ENCODE measurements at regions not wholly inside any gene's neighbourhood (a gene's known extent, or its start where the extent isn't known, plus 50 kb on each side); places are given as distances from the start of the nearest gene placed in this dataset.

- no peak overlapping the region for H3K27ac ChIP-seq (ENCODE audit: low read length in 2 of 2)
- no peaks in the 10 kb centered on the region for H3K9me3 ChIP-seq (ENCODE audit: control extremely low read depth in 1 of 3, control insufficient read depth in 2 of 3, insufficient read depth in 1 of 3, low read length in 2 of 3)
- no peak overlapping the region for H2AFZ ChIP-seq (ENCODE audit: insufficient read depth, low read depth, low read length, poor library complexity, severe bottlenecking)
- no peaks in the 10 kb centered on the region for H3K27me3 Mint-ChIP-seq
- H3K9ac ChIP-seq (ENCODE audit: low read length): no peak overlapping the region
- no peak overlapping the region for H3K4me3 Mint-ChIP-seq
- ATAC-seq (ENCODE audit: low read depth): no peak
- no peaks in the 10 kb centered on the region for H3K27me3 ChIP-seq (replicated peaks in 1 of 4; ENCODE audit: control extremely low read depth in 1 of 4, control insufficient read depth in 3 of 4, insufficient read depth in 4 of 4, low read length in 3 of 4)
- ChIA-PET POLR2A (no interaction called here), CTCF (no interaction called here)
- TF ChIP-seq CTCF (IDR thresholded peaks at IDR 0.05) (no peak), EZH2 (IDR thresholded peaks at IDR 0.05; ENCODE audit: borderline replicate concordance, insufficient read depth, low read depth, low read length, poor library complexity, severe bottlenecking) (no peak)
- no peak for DNase-seq
- H4K20me1 ChIP-seq (ENCODE audit: control insufficient read depth, insufficient read depth, low read length, poor library complexity, severe bottlenecking): no peaks in the 10 kb centered on the region
- no peaks in the 10 kb centered on the region for H3K9me3 Mint-ChIP-seq (ENCODE audit: insufficient read depth)
- H3K4me1 Mint-ChIP-seq: no peaks in the 10 kb centered on the region
- no peak overlapping the region for H3K4me3 ChIP-seq (ENCODE audit: control extremely low read depth in 1 of 5, extremely low read depth in 1 of 5, insufficient read depth in 1 of 5, low read depth in 2 of 5, low read length in 4 of 5)
- no peaks in the 10 kb centered on the region for H3K79me2 ChIP-seq (ENCODE audit: control insufficient read depth, insufficient read depth, low read length)
- H3K27ac Mint-ChIP-seq: no peak overlapping the region
- no peaks in the 10 kb centered on the region for H3K4me1 ChIP-seq (ENCODE audit: control insufficient read depth in 2 of 2, insufficient read depth in 2 of 2, low read length in 2 of 2)
- no peaks in the 10 kb centered on the region for H3K36me3 ChIP-seq (replicated peaks in 1 of 2; ENCODE audit: control extremely low read depth in 1 of 2, control insufficient read depth in 1 of 2, extremely low read depth in 1 of 2, insufficient read depth in 2 of 2, low read length in 1 of 2)
- intact Hi-C loops (cut with micrococcal nuclease): no loop called here
- no peak overlapping the region for H3K4me2 ChIP-seq (replicated peaks; ENCODE audit: low read depth, low read length, poor library complexity, severe bottlenecking)
These were observed 603.2 kb upstream of the FAM241A start for GRCh38 chr4:111542056-111542455.

- no peaks in the 10 kb centered on the region for H3K36me3 ChIP-seq (replicated peaks in 1 of 2; ENCODE audit: control extremely low read depth in 1 of 2, control insufficient read depth in 1 of 2, extremely low read depth in 1 of 2, insufficient read depth in 2 of 2, low read length in 1 of 2)
- H3K4me3 ChIP-seq (ENCODE audit: control extremely low read depth in 1 of 5, extremely low read depth in 1 of 5, insufficient read depth in 1 of 5, low read depth in 2 of 5, low read length in 4 of 5): no peak overlapping the region
- ChIA-PET CTCF (no interaction called here), POLR2A (no interaction called here)
- H3K4me1 ChIP-seq (ENCODE audit: control insufficient read depth in 2 of 2, insufficient read depth in 2 of 2, low read length in 2 of 2): no peaks in the 10 kb centered on the region
- H3K27me3 ChIP-seq (replicated peaks in 1 of 4; ENCODE audit: control extremely low read depth in 1 of 4, control insufficient read depth in 3 of 4, insufficient read depth in 4 of 4, low read length in 3 of 4): no peaks in the 10 kb centered on the region
- no peaks in the 10 kb centered on the region for H3K9me3 ChIP-seq (ENCODE audit: control extremely low read depth in 1 of 3, control insufficient read depth in 2 of 3, insufficient read depth in 1 of 3, low read length in 2 of 3)
- ATAC-seq (ENCODE audit: low read depth) (no peak), DNase-seq (no peak)
- H2AFZ ChIP-seq (ENCODE audit: insufficient read depth, low read depth, low read length, poor library complexity, severe bottlenecking): no peak overlapping the region
- no peaks in the 10 kb centered on the region for H3K79me2 ChIP-seq (ENCODE audit: control insufficient read depth, insufficient read depth, low read length)
- Mint-ChIP-seq H3K4me3 (no peak overlapping the region), H3K4me1 (no peaks in the 10 kb centered on the region), H3K9me3 (ENCODE audit: insufficient read depth) (no peaks in the 10 kb centered on the region), H3K27me3 (no peaks in the 10 kb centered on the region), H3K27ac (no peak overlapping the region)
- intact Hi-C loops (cut with micrococcal nuclease): no loop called here
- no peak overlapping the region for H3K27ac ChIP-seq (ENCODE audit: low read length in 2 of 2)
- 9% methylated on average over 1 of the region's 2 CpGs for WGBS (ENCODE audit: insufficient coverage)
- H3K4me2 ChIP-seq (replicated peaks; ENCODE audit: low read depth, low read length, poor library complexity, severe bottlenecking): no peak overlapping the region
- no peaks in the 10 kb centered on the region for H4K20me1 ChIP-seq (ENCODE audit: control insufficient read depth, insufficient read depth, low read length, poor library complexity, severe bottlenecking)
- H3K9ac ChIP-seq (ENCODE audit: low read length): no peak overlapping the region
- TF ChIP-seq CTCF (IDR thresholded peaks at IDR 0.05) (no peak), EZH2 (IDR thresholded peaks at IDR 0.05; ENCODE audit: borderline replicate concordance, insufficient read depth, low read depth, low read length, poor library complexity, severe bottlenecking) (no peak)
These were observed 598.4 kb upstream of the FAM241A start for GRCh38 chr4:111546881-111547280.

Measured in B cell (primary cell).